GM19467 (cell line): ENCODE measurements at regions not wholly inside any gene's neighbourhood (a gene's known extent, or its start where the extent isn't known, plus 50 kb on each side); places are given as distances from the start of the nearest gene placed in this dataset.
"Not testable (repeated sequence)": the region's sequence is repeated elsewhere in the genome, so short reads cannot be mapped to it uniquely, and the experiment has no call there.

Experiments
- ATAC-seq: cut with Tn5 transposase; IDR thresholded peaks from one replicate; pipeline ENCODE4 v1.9.1; 2021; ENCODE audit warnings: mild to moderate bottlenecking, moderate library complexity; ENCODE audit not compliant: unreplicated experiment

DNA sequence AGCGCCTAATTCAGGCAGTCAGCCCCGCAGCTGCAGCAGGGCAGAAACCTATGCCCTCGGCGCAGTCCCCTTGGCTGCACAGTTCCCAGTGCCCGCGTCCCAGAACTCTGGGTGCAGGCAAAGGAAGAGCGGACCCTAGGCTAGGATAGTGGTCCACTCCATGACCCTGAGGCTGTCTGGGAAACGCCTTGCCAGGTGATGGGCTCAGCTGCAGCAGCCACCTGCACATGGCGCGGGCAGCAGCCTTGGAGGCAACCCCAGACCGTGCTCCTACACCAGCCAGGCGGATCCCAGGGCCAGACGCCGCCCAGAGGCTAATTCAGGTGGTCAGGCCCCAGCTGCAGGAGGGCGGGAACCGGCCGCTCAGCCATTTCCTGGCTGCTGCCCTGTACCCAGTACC, 83.0 kb downstream of the POTEC start:
- not testable (repeated sequence) for ATAC-seq

DNA sequence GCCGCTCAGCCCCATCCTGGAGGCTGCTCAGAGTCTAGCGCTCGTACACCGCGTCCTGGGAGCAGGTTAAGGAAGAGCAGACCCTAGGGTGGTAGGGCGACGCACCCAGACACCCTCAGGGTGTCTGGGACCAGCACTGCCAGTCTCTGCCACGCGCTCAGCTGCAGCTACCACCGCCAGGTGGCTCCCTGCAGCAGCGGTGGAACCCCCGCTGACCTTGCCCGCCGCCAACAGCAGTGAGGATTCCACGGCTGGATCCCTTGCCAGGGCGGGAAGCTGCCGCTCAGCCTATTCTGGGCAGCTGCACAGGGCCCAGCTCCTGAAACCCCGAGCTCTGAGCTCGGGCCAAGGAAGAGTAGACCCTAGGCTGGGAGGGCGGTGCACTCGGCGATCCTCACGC, 83.6 kb downstream of the POTEC start:
- not testable (repeated sequence) for ATAC-seq

DNA sequence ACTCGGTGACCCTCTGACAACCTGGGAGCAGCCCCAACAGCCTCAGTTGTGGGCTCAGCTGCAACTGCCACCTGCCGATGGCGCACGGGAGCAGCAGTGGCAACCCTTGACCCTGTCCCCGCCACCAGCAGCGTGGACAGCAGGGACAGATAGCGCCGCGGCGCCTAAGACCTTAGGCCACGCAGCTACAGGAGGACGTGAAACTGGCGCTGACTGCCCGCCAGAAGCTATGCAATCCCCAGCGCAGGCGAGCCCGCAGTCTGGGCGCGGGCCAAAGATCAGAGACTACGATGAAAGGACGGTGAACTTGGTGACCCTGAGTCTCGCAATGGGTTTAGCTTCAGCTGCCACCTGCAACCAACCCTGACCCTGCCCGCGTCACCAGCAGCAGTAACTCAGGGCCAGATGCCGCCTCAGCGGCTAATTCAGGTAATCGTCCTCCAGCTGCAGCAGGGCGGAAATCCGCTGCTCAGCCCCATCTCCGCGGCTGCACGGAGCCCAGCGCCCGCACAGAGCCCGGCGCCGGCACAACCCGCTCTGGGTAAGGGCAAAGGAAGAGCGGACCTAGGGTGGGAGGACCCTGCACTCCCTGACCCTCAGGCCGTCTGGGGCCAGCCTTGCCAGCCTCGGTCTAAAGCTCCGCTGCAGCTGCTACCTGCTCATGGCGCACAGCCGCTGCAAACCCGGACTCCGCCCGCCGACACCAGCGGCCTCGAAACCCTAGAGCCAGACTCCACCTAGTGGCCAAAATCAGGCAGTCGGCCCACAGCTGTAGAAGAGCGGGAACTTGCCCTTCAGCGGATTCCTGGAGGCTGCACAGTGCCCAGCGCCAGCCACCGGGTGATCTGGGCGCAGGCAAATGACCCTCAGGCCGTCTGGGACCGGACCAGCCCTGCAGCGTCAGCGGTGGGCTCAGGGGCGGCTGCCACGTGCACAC, 85.1 kb downstream of the POTEC start:
- not testable (repeated sequence) for ATAC-seq

DNA sequence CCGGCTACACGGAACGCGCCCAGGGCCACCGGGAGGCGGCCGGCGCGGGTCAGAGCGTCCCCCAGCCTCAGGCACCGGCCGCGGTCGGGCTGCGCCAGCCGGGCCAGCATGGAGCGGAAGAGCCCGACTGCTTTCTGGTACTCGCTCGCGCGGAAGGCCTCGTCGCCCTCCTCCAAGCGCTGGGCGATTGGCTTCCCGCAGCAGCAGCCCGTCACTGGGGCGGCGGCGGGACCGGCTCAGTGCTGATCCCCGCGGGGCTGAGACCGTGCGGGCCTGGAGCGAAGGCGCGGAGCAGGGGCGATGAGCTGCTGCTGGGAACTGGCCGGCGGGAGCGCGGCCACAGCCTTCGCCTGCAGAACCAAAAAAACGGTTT, 92.8 kb downstream of the POTEC start:
- not testable (repeated sequence) for ATAC-seq

DNA sequence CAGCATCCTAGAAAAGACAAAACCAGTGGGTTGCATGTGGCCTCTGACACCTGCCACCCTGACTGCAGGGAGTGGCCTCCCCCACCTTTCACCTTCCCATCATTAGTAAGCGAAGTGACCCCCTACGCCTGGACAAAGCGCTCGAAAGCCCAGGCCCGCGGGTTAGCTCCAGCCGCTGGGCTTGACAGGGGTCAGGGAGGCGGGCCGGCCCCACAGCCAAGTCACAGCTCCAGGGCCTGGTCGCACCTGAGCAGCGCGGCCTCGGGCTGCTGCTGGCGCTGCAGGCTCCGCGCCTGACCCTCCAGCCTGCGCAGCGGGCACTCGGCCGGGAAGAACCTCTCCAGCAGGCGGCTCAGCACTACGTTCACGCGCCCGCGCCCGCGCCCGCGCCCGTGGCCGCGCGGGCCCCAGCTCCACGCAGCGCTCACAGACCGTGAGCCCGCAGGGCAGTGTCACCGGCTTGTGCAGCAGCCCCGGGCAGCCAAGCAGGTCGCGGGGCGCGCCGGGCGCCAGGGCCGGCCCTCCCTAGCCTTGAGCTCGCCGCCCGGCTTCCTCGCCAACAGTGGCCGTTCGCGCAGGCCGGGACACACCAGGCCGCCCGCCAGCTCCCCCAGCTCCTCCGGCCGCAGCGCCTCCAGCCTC, 93.3 kb downstream of the POTEC start:
- ATAC-seq, result not testable (repeated sequence)

DNA sequence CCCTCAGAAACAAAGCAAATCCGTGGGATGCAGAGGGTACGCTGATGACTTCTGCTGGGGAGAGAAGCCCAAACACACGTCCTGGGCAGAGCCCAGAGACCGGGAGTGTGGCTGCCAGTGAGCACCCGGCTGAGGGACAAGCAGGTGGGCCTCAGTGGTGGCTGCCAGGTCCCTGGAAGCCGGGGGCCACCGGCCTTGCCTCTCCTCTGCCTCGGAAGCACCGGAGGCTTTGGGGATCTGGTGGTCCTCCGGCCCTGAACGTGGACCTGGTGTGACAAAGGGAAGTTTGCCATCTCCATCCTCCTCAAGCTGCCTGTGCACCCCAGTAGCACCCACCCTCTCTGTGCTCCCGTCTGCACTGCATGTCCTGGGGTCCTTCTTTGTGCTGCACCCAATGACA, 94.3 kb downstream of the POTEC start:
- not testable (repeated sequence) for ATAC-seq

DNA sequence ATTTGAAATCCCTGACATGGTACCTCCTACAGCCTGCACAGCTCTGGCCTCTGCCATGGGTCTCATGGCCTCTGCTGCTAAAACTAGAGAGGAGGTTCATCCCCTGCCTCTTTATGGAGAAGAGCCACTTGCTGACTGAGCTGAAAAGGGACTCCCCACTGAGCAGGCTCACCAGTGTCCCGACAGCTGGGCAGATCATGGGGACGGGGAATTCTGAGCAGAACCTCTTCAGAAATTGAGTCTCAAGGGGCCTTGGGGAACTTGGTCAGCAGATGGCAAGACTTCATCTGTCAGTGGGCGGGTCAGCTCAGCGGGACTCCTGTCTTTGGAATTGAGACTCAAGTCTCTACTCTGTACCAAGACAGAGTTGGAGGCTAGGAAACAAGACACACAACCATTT, 95.7 kb downstream of the POTEC start:
- ATAC-seq, result not testable (repeated sequence)

DNA sequence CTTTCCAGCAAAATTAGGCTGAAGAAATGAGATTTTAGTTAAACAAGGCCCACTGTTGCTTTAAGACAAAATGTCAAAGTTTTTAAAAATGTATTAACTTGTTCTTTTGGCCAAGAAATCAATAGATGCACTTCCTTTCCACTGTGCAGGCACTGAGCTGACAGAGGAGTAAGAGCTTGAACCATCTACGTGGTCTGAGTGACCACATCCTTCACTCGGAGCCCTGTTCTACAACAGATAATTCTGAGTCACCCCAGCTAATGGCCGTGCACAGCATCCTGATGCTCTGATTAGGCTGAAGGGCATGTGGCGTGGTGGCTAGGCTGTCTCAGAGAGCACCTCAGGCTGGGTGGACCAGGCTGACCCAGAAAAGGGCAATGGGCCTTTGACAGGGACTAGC, 107.9 kb downstream of the POTEC start:
- not testable (repeated sequence) for ATAC-seq

DNA sequence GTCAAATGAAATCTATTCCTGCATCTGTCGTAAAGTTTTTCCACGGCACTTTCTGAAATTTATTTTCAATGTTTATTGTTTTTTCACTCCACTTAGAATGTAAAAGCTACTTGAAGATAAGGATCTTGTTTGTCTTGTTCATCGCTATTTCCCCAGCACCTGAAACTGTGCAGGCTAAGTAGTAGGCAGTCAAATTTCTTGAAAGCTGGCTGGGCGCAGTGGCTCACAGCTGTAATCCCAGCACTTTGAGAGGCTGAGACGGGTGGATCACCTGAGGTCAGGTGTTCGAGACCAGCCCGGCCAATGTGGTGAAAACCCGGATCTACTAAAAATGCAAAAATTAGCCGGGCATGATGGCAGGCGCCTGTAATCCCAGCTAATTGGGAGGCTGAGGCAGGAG, 111.0 kb downstream of the POTEC start:
- not testable (repeated sequence) for ATAC-seq

DNA sequence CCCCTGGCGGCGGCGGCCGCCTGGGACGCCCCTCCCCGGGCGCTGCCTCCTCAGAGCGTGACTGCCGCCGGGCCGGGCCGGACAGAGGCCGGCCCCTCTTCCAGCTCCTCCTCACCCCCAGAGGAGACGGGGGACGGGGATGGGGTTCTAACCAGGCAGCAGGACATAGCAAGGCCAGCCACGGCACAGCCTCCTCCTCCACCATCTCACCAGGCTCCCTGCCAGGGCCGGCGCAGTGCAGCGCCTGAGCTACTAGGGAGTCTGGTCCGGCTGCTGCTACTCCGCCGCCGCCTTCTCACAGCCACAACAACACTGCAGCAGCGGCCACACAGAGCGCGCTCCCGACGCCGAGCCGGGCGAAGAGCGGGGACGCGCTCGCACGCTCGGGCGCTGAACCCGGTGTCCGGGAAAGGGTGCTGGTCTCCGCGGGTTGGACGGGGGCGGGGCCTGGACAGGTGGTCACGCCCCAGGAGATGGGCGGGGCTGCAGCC, 112.3 kb downstream of the POTEC start:
- not testable (repeated sequence) for ATAC-seq

DNA sequence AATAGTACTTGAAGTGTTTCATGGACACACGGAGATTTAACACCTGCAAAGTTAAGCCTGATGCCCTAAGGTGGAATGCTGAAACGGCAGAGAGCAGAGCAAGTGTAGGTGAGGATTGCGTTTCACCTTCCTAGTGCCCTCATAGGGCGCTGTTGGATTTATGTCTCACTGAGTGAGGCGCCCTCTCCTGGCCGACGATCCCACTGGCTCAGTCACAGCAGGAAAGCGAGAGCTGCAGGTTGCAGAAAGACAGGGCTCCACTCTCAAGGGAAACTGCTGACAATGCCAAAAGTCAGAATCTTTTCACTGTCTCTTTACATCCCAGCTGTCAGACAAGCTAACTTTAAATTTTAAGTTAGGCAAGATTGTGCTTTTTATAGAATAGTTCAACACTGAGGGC, 127.6 kb downstream of the POTEC start:
- not testable (repeated sequence) for ATAC-seq

DNA sequence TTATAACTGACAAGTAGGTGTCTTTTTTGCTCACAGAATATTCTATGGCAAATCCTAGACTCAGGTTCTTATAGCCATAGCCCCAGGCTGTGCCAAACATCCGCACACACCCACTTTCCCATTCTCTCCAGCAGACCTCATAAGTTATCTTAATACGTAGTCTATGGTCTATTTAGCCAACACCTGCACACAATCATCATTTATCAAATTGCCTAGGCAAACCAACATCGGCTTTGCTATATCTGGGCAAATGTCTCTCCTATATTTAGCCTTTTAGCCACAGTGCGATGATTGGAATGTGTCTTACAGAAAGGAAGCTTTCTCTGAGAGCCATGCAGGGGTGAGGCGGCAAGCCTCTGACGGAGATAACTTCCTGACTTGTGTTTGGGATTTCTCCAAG, 128.0 kb downstream of the POTEC start:
- ATAC-seq, result not testable (repeated sequence)

DNA sequence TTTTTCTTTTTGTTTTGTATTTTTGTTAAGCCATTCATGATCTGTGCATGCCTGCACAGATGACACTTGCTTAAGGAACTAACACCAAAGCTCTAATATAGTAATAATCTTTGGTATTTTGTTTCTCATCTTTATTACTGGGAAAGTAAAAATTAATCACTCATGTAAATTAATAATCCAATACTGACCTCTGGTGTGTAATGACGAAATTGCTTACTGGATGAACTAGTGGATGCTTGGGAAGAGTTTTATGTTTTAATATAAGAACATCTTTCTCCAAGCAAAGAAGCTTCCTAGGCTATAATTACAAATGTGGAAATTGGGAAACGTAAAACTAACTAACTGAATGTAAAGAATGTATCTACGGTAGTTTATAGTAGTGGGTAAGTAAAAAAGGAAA, 147.9 kb downstream of the POTEC start:
- not testable (repeated sequence) for ATAC-seq

DNA sequence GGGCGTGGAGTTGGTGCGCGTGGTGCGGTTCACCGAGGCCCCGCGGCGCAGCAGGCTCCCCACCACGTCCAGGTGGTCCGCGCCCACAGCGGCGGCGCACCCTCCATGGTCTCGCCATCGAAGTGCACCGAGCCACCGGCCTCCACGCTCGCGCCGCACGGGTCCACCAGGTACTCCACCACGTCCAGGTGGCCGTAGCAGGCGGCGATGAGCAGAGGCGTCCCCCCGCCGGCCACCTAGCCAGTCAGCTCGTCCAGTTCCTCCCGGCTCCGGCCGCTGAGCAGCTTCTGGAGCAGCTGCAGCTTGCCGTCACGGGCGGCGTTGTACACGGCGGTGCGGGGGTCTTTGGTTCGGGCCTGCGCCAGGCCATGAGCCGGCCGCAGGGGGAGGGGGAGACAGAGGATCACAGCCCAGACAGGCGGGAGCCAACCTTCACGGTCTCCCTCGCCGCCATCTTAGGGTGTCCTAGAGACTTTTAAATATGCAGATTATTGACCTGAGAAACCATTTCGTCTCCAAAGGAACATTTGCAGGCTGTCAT, 149.8 kb downstream of the POTEC start:
- not testable (repeated sequence) for ATAC-seq

DNA sequence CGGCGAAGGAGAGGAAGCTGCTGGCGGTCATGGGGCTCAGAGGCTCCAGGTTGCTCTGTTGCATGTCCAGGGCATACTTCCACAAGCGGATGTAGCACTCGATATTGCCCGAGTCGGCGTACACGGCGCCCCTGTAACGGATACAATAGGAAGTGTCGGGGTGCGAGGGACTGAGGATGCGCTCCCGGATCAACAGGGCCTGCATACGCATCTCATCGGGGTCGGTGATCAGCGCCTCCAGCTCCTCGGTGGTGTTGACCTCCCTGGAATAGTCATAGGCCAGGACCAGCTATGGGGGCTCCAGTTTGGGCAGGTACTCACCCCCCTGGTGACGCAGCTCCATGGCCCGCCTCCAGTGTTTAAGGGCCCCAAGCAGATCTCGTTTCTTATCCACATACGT, 150.8 kb downstream of the POTEC start:
- not testable (repeated sequence) for ATAC-seq

DNA sequence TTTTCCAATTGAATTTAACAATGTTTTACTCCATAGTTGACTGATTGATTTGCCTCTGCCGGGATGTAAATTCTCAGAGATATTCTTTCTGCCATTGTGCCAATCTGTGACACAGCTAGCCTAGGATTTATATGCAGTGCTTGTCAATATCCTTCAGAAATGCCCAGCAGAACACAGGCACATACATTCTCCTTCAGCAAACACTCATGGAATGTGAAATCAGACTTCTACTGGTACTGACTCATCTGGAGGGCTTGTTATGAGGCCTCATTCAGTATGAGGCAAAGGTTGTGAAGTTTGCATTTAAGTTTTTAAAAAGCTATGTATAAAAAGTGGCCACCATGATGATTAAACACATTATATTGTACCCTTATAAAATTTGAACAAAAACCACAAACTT, 158.4 kb downstream of the POTEC start:
- ATAC-seq, result not testable (repeated sequence)

DNA sequence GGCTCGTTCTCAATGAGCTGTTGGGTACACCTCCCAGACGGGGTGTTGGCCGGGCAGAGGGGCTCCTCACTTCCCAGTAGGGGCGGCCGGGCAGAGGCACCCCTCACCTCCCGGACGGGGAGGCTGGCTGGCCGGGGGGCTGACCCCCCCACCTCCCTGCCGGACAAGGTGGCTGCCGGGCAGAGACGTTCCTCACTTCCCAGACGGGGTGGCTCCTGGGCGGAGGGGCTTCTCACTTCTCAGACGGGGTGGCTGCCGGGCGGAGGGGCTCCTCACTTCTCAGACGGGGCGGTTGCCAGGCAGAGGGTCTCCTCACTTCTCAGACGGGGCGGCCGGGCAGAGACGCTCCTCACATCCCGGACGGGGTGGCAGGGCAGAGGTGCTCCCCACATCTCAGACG, 160.7 kb downstream of the POTEC start:
- ATAC-seq, result not testable (repeated sequence)

DNA sequence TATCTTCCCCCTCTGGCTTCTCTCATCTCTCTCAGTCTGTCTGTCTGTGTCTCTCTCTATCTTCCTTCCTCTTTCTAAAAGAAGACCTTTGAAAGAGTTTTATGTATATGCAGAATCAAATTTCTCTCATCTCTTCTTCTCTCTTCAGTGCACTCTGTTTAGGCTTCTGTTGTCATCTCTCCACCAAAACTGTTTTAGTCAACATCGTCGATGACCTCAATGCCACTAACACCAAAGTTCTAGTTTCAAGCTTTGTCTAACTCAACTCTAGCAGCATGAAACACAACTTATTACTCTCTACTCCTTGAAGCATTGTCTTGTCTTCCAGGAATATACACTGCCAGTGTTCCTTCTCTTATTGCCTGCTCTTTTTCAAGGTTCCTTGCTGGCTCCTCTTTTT, 163.9 kb downstream of the POTEC start:
- ATAC-seq, result not testable (repeated sequence)

DNA sequence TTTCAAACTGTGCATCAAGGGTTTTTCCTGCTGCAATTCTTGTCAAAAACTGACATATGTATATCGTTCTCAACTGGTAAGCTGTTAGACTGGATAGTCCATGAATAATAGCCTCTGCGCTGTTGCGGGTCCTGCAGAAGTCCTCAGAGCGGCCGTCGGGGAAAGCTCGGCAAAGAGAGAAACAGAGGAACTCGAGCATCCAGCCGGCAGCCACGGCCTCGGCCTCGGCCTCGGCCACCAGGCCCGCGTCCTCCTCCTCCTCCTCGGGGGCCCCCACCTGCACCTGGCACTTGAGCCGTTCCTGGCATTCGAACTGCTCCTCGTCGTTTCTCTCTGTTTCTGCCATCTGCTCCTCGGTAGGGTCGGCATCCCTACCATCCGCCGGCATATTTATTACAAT, 165.0 kb downstream of the POTEC start:
- not testable (repeated sequence) for ATAC-seq

DNA sequence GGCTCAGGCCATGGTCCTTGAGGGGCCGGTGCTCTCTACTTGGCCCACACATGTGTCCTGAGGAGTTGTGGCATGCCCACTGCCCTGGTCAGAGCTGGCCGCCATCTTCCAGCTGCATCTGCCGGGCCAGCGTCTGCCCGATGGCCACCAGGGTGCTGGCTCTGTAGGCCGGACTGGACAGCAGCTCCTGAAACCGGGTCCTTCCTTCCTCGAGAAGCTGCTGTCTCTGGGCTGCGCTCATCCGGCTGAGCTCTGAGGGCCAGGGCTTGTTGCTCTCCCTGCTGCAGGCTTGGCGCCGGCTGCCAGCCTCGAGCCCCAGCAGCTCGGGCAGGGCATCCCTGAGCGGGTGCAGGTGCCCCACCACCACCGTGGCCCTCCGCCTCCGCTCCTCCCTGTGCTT, 182.1 kb downstream of the POTEC start:
- ATAC-seq, result not testable (repeated sequence)

DNA sequence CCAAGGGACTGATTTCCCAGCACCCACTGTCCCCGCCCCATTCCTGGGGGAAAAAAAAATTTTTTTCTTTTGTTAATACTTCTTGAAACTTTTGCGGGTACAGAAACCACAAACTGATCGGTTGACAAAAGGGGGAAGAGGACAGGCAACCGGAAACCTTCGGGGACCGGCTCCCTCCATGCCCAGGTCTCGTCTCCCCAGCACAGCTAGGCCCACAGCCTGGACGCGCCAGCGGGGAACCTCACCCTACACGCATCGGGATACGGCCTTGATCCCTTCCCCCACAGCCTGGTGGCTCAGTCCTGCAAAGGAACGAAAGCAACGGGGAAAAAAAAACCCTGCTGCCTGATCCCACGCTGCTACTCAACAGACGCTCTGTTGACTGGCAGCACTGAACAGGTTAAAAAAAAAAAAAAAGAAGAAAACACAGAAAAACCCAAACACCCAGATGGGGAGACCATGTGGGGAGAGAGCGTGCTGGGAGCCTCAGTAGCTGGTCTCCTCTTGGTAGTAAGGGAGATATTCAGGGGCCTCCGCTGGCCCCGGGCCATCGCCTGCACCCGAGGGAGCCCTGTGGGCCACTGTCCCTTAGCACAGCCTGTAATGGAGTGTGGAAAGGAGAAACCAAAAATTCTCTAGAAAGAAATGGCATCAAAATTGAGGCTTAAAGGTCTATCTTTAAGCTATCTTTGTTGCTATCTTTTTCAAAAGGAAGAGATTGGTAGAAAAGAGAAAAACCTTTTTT, 185.7 kb downstream of the POTEC start:
- ATAC-seq, result not testable (repeated sequence)
